ENCODE measurements at regions not wholly inside any gene's neighbourhood (a gene's known extent, or its start where the extent isn't known, plus 50 kb on each side); places are given as distances from the start of the nearest gene placed in this dataset.
A peak's percentile ranks its signal among the peaks of the same experiment; 100 is the strongest.

GRCh38 chr12:47012552-47012951 is 66.9 kb upstream of the PCED1B start:
- no peak overlapping the region for H2AFZ ChIP-seq (ENCODE audit: low read length)
- H3K27ac ChIP-seq (ENCODE audit: low read length) = no peak overlapping the region
- CTCF ChIA-PET = no interaction called here
- TF ChIP-seq EZH2phosphoT487 (IDR thresholded peaks at IDR 0.05; ENCODE audit: borderline replicate concordance, low read length) (no peak), EZH2 (IDR thresholded peaks at IDR 0.05; ENCODE audit: low read length, unreplicated experiment) (no peak), CTCF (conservative IDR thresholded peaks at IDR 0.05; ENCODE audit: low read depth, low read length) (no peak)
- intact Hi-C loops (cut with micrococcal nuclease) = loop anchor here (10.0 kb wide), 1 partner anchor 748 kb away; the partner anchor contains the start of gene SLC38A1
- H3K4me1 ChIP-seq (ENCODE audit: insufficient read depth, low read length) = peaks cover 21% of the 10 kb centered on the region
- H3F3A ChIP-seq (ENCODE audit: low read length, unreplicated experiment) = no peaks in the 10 kb centered on the region
- H3K9ac ChIP-seq (ENCODE audit: low read length) = no peak overlapping the region
- no peak for ATAC-seq
- H4K20me1 ChIP-seq (ENCODE audit: low read length) = no peaks in the 10 kb centered on the region
- no peak for DNase-seq
- POLR2A ChIA-PET (ENCODE audit: unreplicated experiment) = no interaction called here
- no peaks in the 10 kb centered on the region for H3K27me3 ChIP-seq (ENCODE audit: low read length)
- BruUV-seq (replicated peaks) = no TSS peak
- H3K9me3 ChIP-seq (ENCODE audit: low read length) = no peaks in the 10 kb centered on the region
- H3K79me2 ChIP-seq (ENCODE audit: low read length) = no peaks in the 10 kb centered on the region
- no peaks in the 10 kb centered on the region for H3K36me3 ChIP-seq (ENCODE audit: low read depth, low read length)
- no peak overlapping the region for H3K4me3 ChIP-seq (ENCODE audit: low read length)
- no peaks in the 10 kb centered on the region for H3K9me2 ChIP-seq (replicated peaks; ENCODE audit: low read length)
- H3K4me2 ChIP-seq (ENCODE audit: low read length) = no peak overlapping the region

- peak; percentile 66 for ATAC-seq
- POLR2A ChIA-PET (ENCODE audit: unreplicated experiment) = no interaction called here
- no TSS peak for BruUV-seq (replicated peaks)
These were observed 64.9 kb upstream of the PCED1B start for GRCh38 chr12:47014474-47014873.

GRCh38 chr12:47015381-47015780 is 64.0 kb upstream of the PCED1B start:
- POLR2A ChIA-PET (ENCODE audit: unreplicated experiment) = no interaction called here
- no peak overlapping the region for H3K4me3 ChIP-seq (ENCODE audit: low read length)
- no peaks in the 10 kb centered on the region for H3F3A ChIP-seq (ENCODE audit: low read length, unreplicated experiment)
- peaks cover 34% of the 10 kb centered on the region for H3K4me1 ChIP-seq (ENCODE audit: insufficient read depth, low read length)
- H3K4me2 ChIP-seq (ENCODE audit: low read length) = no peak overlapping the region
- H4K20me1 ChIP-seq (ENCODE audit: low read length) = no peaks in the 10 kb centered on the region
- CTCF ChIA-PET = no interaction called here
- no peak overlapping the region for H3K9ac ChIP-seq (ENCODE audit: low read length)
- no peaks in the 10 kb centered on the region for H3K9me2 ChIP-seq (replicated peaks; ENCODE audit: low read length)
- no peaks in the 10 kb centered on the region for H3K79me2 ChIP-seq (ENCODE audit: low read length)
- intact Hi-C loops (cut with micrococcal nuclease) = loop anchor here (5.0 to 10.0 kb wide), 2 partner anchors 751 to 888 kb away; partner anchors contain the start of gene SLC38A1
- ATAC-seq = no peak
- no peak for DNase-seq
- no peaks in the 10 kb centered on the region for H3K36me3 ChIP-seq (ENCODE audit: low read depth, low read length)
- BruUV-seq (replicated peaks) = no TSS peak
- H3K27me3 ChIP-seq (ENCODE audit: low read length) = no peaks in the 10 kb centered on the region
- no peak for TF ChIP-seq EZH2phosphoT487 (IDR thresholded peaks at IDR 0.05; ENCODE audit: borderline replicate concordance, low read length)
- no peak for TF ChIP-seq CTCF (conservative IDR thresholded peaks at IDR 0.05; ENCODE audit: low read depth, low read length)
- TF ChIP-seq EZH2 (IDR thresholded peaks at IDR 0.05; ENCODE audit: low read length, unreplicated experiment) = no peak
- H3K9me3 ChIP-seq (ENCODE audit: low read length) = no peaks in the 10 kb centered on the region
- H2AFZ ChIP-seq (ENCODE audit: low read length) = no peak overlapping the region
- no peak overlapping the region for H3K27ac ChIP-seq (ENCODE audit: low read length)

More at GRCh38 chr12:47014474-47014873, 64.9 kb upstream of the PCED1B start:
- Histone ChIP-seq H3K27ac (ENCODE audit: low read length) (peak overlapping the region; percentile 53), H2AFZ (ENCODE audit: low read length) (0 out of 2 replicates have a peak overlapping the region, but pooled peaks have one; percentile 3), H3K4me2 (ENCODE audit: low read length) (peak overlapping the region; percentile 28), H3K9me2 (replicated peaks; ENCODE audit: low read length) (no peaks in the 10 kb centered on the region), H3K79me2 (ENCODE audit: low read length) (no peaks in the 10 kb centered on the region), H3K36me3 (ENCODE audit: low read depth, low read length) (no peaks in the 10 kb centered on the region), H3K4me1 (ENCODE audit: insufficient read depth, low read length) (peaks cover 34% of the 10 kb centered on the region), H3F3A (ENCODE audit: low read length, unreplicated experiment) (no peaks in the 10 kb centered on the region), H3K9ac (ENCODE audit: low read length) (no peak overlapping the region), H3K9me3 (ENCODE audit: low read length) (no peaks in the 10 kb centered on the region), H3K27me3 (ENCODE audit: low read length) (no peaks in the 10 kb centered on the region), H3K4me3 (ENCODE audit: low read length) (no peak overlapping the region), H4K20me1 (ENCODE audit: low read length) (no peaks in the 10 kb centered on the region)
- CTCF ChIA-PET = interaction anchor here (0.6 kb wide), 1 partner anchor 62 kb away, joined by 9 read pairs; no protein-coding TSS in a partner anchor
- no peak for TF ChIP-seq EZH2 (IDR thresholded peaks at IDR 0.05; ENCODE audit: low read length, unreplicated experiment)
- intact Hi-C loops (cut with micrococcal nuclease) = loop anchor here (10.0 kb wide), 1 partner anchor 750 kb away; the partner anchor contains the start of gene SLC38A1
- peak; percentile 79 for DNase-seq

Data from PC-3 (cell line).